NCI-H2227 (cell line): ENCODE measurements at regions not wholly inside any gene's neighbourhood (a gene's known extent, or its start where the extent isn't known, plus 50 kb on each side); places are given as distances from the start of the nearest gene placed in this dataset.
"Not testable (repeated sequence)": the region's sequence is repeated elsewhere in the genome, so short reads cannot be mapped to it uniquely, and the experiment has no call there.

Experiments used
- DNase-seq: peaks from one replicate; lab custom pipeline; 2025; ENCODE audit not compliant: unreplicated experiment; lab: John Stamatoyannopoulos, UW

DNA sequence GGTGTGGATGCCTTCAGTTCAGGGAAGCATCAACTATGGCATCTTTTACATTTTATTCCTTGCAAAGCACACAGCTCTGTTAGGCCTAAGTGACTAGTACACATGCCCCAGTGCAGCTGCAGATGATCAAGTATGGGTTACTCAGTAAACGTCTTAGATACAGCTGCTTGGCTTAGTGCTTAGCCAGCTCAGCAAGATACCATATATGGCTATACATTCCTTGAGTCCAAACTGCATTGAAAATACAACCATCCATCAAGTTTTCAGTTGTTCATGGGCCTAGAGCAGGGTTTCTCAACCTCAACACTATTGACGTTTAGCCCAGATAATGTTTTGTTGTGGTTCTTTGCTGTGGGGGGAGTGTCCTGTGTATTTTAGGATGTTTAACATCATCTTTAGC lies 769.9 kb downstream of the TSN start:
- DNase-seq = no peak

GRCh38 chr2:122528061-122528460 lies 772.6 kb downstream of the TSN start:
- no peak for DNase-seq

DNA sequence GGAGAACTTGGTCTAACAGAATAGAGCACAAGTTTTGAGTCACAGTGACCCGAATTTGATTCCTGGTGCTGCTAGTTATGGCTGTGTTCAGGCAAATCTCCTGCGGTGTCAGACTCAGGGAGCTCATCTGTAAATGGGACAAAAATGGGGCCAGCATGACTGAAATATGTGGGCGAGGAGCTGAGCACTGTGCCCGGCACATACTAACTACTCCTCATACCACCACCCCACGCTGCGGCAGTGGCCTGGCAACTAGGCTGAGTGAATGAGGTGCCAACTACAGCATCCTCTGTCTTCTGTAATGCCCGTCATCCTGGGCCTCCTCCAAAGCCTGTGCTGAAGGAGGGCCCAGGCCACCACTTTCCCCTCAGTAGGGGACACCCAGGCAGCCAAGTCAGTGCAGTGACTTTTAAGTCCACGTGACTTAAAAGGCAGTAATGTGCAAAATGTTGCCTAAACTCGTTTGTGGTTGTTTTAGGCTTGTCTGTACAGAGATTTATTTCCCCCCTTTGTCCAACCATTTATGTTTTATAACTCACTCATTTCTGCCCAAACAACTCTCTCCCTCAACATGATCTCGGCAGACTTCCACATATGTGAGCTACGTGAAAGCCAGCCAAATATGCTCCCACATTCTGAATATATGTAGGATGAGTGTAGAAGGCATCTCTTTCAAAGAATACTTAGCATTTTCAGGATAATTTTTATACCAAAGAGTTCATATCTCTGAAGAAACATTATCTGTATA lies 773.7 kb downstream of the TSN start:
- no peak for DNase-seq

- DNase-seq = no peak
Measured at GRCh38 chr2:122530814-122531213, 775.4 kb downstream of the TSN start.

- no peak for DNase-seq
Measured at GRCh38 chr2:122531290-122532071, 776.0 kb downstream of the TSN start.

DNA sequence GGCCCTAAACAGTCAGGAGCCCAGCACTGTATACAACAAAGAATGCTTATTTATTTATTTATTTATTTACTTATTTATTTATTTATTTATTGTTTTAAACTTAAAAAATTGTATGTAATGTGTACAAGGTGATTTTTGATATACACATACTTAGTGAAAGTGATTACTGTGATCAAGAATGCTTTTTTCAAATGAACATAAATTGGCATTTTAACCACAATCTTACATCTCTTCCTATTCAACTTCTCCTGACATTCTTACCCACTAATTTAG lies 776.6 kb downstream of the TSN start:
- no peak for DNase-seq

DNA sequence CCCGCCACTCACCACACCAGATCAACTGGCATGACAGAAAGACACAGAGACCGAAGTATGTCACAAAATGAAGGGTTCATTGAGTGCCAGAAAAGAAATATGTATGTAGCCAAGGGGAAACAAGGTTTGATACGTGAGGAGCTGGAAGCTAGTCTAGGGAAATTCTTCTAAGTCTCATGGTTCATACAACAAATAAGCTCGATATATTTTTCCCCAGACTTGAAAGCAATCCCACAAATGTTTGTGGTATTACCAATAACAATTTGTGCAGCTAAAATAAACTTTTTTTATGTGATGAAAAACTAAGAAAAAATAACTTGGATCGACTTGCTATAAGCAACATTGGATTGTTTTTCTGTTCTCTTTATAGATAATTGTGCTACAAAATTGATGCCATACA lies 777.0 kb downstream of the TSN start:
- DNase-seq = no peak

- DNase-seq = no peak
Measured at GRCh38 chr2:122535960-122536505, 780.6 kb downstream of the TSN start.

GRCh38 chr2:122539311-122539710 lies 783.9 kb downstream of the TSN start:
- no peak for DNase-seq

- no peak for DNase-seq
Measured at GRCh38 chr2:122539920-122540319, 784.5 kb downstream of the TSN start.

DNA sequence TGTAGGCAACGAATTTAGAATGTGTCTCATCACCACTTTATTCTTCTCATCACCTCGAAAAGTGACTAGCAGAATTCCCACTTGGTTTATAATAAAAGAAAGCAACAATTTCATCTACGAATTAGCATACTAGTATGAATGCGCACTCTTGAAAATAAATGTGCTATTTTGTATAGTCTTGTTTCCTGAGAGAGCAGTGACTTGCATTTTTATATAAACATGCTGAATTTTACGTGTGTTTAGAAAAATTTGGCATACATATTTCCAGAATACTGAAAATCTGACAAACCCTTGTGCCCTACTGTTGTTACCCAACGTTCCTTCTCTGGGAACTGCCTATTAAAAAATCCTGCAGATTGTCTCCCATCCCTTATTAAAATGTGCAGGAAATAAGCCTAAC lies 786.8 kb downstream of the TSN start:
- no peak for DNase-seq

DNA sequence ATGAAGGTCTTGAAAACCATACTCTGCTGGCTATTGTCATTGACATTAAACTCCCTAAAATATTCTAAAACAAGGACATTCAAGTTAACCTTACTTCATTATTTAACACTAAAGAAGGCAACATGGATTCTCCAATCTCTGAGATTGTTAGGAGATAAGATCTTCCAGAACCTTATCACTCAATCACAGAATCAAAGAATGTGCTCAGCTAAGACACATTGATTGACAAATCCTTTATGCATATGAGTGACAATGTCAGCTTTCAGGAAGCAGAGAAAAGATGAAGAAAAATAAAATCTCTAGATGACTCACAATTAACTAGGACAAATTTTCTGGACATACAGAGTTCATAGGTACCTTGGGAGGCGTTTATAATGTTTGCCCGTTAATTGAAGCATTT lies 787.2 kb downstream of the TSN start:
- DNase-seq = no peak

GRCh38 chr2:122543815-122544214 lies 788.4 kb downstream of the TSN start:
- DNase-seq = no peak

- no peak for DNase-seq
Measured at GRCh38 chr2:122545821-122546220, 790.4 kb downstream of the TSN start.

GRCh38 chr2:122562775-122563174 lies 807.3 kb downstream of the TSN start:
- DNase-seq = no peak

- DNase-seq = no peak
Measured at GRCh38 chr2:122563781-122564180, 808.3 kb downstream of the TSN start.

DNA sequence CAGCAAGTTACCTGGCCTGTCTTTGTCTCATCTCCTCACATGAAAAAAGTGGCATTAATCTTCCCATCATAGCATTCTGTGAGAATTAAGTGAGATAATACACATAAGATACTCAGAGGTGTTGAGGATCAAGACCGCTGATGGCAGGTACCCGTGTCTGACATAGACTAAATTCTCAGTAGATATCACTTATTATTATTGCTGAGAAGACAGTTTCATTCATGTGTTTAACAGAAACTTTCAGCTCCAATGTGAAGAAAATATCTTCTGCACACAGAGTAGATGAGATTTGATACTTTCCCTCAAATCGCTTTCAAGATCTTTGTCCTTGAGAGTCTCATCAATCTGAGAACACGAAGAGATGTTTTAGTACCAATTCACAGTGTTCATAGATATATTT lies 809.4 kb downstream of the TSN start:
- no peak for DNase-seq

DNA sequence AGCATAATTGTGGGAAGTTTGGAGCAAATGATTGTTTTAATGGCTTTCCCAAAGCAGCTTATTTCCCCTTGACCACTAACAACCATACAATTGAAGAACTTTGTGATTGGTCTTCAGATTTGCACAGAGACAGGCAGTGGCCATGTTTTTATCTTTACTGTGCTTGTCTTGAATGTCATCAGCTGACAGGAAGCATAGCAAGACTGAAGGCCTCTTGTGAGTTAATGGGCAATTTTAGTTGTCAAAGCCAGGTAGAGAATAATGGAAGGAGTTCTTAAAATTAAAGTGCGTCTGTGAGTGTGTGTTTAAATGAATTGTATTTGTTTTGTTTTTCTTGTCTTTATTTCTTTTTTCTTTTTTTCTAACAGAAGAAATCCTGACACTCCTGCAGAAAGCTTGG lies 809.9 kb downstream of the TSN start:
- DNase-seq = no peak

DNA sequence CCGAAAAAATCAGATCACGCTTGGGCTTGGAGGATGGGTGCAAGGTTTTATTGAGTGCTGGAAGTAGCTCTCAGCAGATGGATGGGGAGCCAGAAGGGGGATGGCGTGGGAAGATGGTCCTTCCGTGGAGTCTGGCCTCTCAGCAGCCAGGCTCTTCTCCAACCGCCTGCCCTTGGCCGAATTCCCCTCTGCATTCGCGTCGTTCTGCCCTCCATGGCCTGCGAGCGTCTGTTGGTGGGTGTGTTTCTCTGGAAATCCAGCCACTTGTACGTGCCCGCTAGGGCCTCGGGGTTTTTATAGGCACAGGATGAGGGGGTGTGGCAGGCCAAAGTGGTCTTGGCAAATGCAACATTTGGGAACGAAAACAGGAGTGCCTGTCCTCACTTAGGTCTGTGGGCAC lies 815.2 kb downstream of the TSN start:
- DNase-seq = no peak

GRCh38 chr2:122571471-122571870 lies 816.0 kb downstream of the TSN start:
- DNase-seq = not testable (repeated sequence)

- no peak for DNase-seq
Measured at GRCh38 chr2:122575076-122575475, 819.6 kb downstream of the TSN start.

GRCh38 chr2:122583159-122583917 lies 827.9 kb downstream of the TSN start:
- DNase-seq = no peak
